Trophoblast cell (in vitro differentiated cells and primary cell): ENCODE measurements at regions not wholly inside any gene's neighbourhood (a gene's known extent, or its start where the extent isn't known, plus 50 kb on each side); places are given as distances from the start of the nearest gene placed in this dataset.

ENCODE experiments used
- DNase-seq, 2 donors: peaks; one replicate each; pipeline ENCODE4 v3.0.0-alpha.2; 2016
- H2AFZ ChIP-seq: 2 replicates; pipeline ENCODE4 v1.6.1; 2013; ENCODE audit warnings: low read length, moderate library complexity, mild to moderate bottlenecking; ENCODE audit not compliant: insufficient read depth, poor library complexity
- H2AK5ac ChIP-seq: 2 replicates; pipeline ENCODE4 v1.6.1; 2013; ENCODE audit warnings: mild to moderate bottlenecking, low read length
- H2BK120ac ChIP-seq: 2 replicates; pipeline ENCODE4 v1.6.1; 2013; ENCODE audit warnings: low read length, mild to moderate bottlenecking, moderate library complexity; ENCODE audit not compliant: insufficient read depth, poor library complexity
- H2BK12ac ChIP-seq: 2 replicates; pipeline ENCODE4 v1.6.1; 2013; ENCODE audit warnings: mild to moderate bottlenecking, low read length, moderate library complexity
- H2BK5ac ChIP-seq: 2 replicates; pipeline ENCODE4 v1.6.1; 2013; ENCODE audit warnings: low read length, low read depth, moderate library complexity, mild to moderate bottlenecking; ENCODE audit not compliant: poor library complexity
- H3K14ac ChIP-seq: 2 replicates; pipeline ENCODE4 v1.6.1; 2013; ENCODE audit warnings: mild to moderate bottlenecking, low read length
- H3K18ac ChIP-seq: 2 replicates; pipeline ENCODE4 v1.6.1; 2013; ENCODE audit warnings: mild to moderate bottlenecking, low read length
- H3K23ac ChIP-seq: 2 replicates; pipeline ENCODE4 v1.6.1; 2013; ENCODE audit warnings: low read length
- H3K27ac ChIP-seq: 2 replicates; pipeline ENCODE4 v1.5.1; 2013; ENCODE audit warnings: low read depth, mild to moderate bottlenecking, inconsistent platforms, low read length, moderate library complexity
- H3K27me3 ChIP-seq: 2 replicates; pipeline ENCODE4 v1.6.1; 2013; ENCODE audit warnings: inconsistent platforms, mild to moderate bottlenecking, low read length, moderate library complexity; ENCODE audit not compliant: insufficient read depth
- H3K36me3 ChIP-seq, 2 experiments: 1 replicate in 1 of 2; 2 replicates in 1 of 2; pipeline ENCODE4 v1.6.1; 2013; ENCODE audit warnings: low read length in 2 of 2, mild to moderate bottlenecking in 2 of 2, moderate library complexity in 1 of 2; ENCODE audit not compliant: insufficient read depth in 2 of 2, control insufficient read depth in 1 of 2
- H3K4ac ChIP-seq: 2 replicates; pipeline ENCODE4 v1.6.1; 2013; ENCODE audit warnings: low read depth, mild to moderate bottlenecking, low read length, moderate library complexity
- H3K4me1 ChIP-seq, 2 experiments: 1 replicate in 1 of 2; 2 replicates in 1 of 2; pipeline ENCODE4 v1.6.1; 2013; ENCODE audit warnings: low read length in 2 of 2, mild to moderate bottlenecking in 2 of 2, moderate library complexity in 1 of 2; ENCODE audit not compliant: insufficient read depth in 2 of 2, control insufficient read depth in 1 of 2
- H3K4me2 ChIP-seq: 2 replicates; pipeline ENCODE4 v1.6.1; 2013; ENCODE audit warnings: inconsistent platforms, mild to moderate bottlenecking, low read length, moderate library complexity
- H3K4me3 ChIP-seq: 2 replicates; pipeline ENCODE4 v1.5.1; 2013; ENCODE audit warnings: mild to moderate bottlenecking, low read depth, low read length, inconsistent platforms
- H3K79me1 ChIP-seq: one replicate; pipeline ENCODE4 v1.6.1; 2013; ENCODE audit warnings: low read length
- H3K79me2 ChIP-seq: 2 replicates; pipeline ENCODE4 v1.6.1; 2013; ENCODE audit warnings: low read length, mild to moderate bottlenecking; ENCODE audit not compliant: control insufficient read depth, insufficient read depth, poor library complexity
- H3K9ac ChIP-seq: 2 replicates; pipeline ENCODE4 v1.6.1; 2013; ENCODE audit warnings: mild to moderate bottlenecking, low read length
- H3K9me3 ChIP-seq: 2 replicates; pipeline ENCODE4 v1.6.1; 2013; ENCODE audit warnings: low read depth, mild to moderate bottlenecking, control low read depth, inconsistent platforms, low read length; ENCODE audit not compliant: insufficient read depth
- H4K12ac ChIP-seq: 2 replicates; pipeline ENCODE4 v1.6.1; 2013; ENCODE audit warnings: low read depth, mild to moderate bottlenecking, low read length, moderate library complexity
- H4K8ac ChIP-seq: 2 replicates; pipeline ENCODE4 v1.6.1; 2013; ENCODE audit warnings: low read depth, mild to moderate bottlenecking, low read length, moderate library complexity
- H4K91ac ChIP-seq: one replicate; pipeline ENCODE4 v1.6.1; 2013; ENCODE audit warnings: low read depth, mild to moderate bottlenecking, low read length, moderate library complexity
- WGBS: extraction: QIAGEN DNeasy Blood & Tissue Kit; methylation state at CpG from one replicate; pipeline ENCODE4 v1.1.7; 2013; ENCODE audit warnings: missing lambda C conversion rate; ENCODE audit not compliant: insufficient read length, insufficient coverage; ENCODE audit errors: extremely low coverage; 5-methylcytosine and 5-hydroxymethylcytosine counted together

GRCh38 chr20:3296261-3297078, 57.5 kb upstream of the SLC4A11 start:
- no peak overlapping the region for H4K12ac ChIP-seq
- H2BK5ac ChIP-seq: no peak overlapping the region
- no peaks in the 10 kb centered on the region for H3K9me3 ChIP-seq
- DNase-seq: no peak
- peaks cover 11 to 19% of the 10 kb centered on the region in 2 experiments for H3K36me3 ChIP-seq
- no peak overlapping the region for H3K18ac ChIP-seq
- no peak overlapping the region for H2AK5ac ChIP-seq
- H2BK120ac ChIP-seq: no peak overlapping the region
- no peak overlapping the region for H4K8ac ChIP-seq
- H2AFZ ChIP-seq: no peak overlapping the region
- no peaks in the 10 kb centered on the region for H3K79me1 ChIP-seq
- H3K4ac ChIP-seq: no peak overlapping the region
- H4K91ac ChIP-seq: no peak overlapping the region
- H3K79me2 ChIP-seq: no peaks in the 10 kb centered on the region
- H3K23ac ChIP-seq: no peak overlapping the region
- no peak overlapping the region for H2BK12ac ChIP-seq
- no CpG with 5 or more reads among the region's 12 CpGs for WGBS
- no peaks in the 10 kb centered on the region for H3K27me3 ChIP-seq
- H3K4me2 ChIP-seq: no peak overlapping the region
- H3K27ac ChIP-seq: no peak overlapping the region
- no peak overlapping the region for H3K14ac ChIP-seq
- H3K9ac ChIP-seq: no peak overlapping the region
- no peaks in the 10 kb centered on the region for H3K4me1 ChIP-seq
- H3K4me3 ChIP-seq: no peak overlapping the region
